HL-60 (cell line): ENCODE measurements at regions not wholly inside any gene's neighbourhood (a gene's known extent, or its start where the extent isn't known, plus 50 kb on each side); places are given as distances from the start of the nearest gene placed in this dataset.

Experiments
- SPI1 ChIP-seq: IDR thresholded peaks from 2 replicates; pipeline ENCODE4 v1.6.1; 2012; ENCODE audit warnings: low read depth, mild to moderate bottlenecking, borderline replicate concordance
- TF ChIP-seq, protein P1 (sequence below): IDR thresholded peaks from one replicate; pipeline ENCODE4 v1.5.1; 2011; ENCODE audit warnings: low read length, control low read depth, inconsistent platforms; ENCODE audit not compliant: insufficient read depth

DNA sequence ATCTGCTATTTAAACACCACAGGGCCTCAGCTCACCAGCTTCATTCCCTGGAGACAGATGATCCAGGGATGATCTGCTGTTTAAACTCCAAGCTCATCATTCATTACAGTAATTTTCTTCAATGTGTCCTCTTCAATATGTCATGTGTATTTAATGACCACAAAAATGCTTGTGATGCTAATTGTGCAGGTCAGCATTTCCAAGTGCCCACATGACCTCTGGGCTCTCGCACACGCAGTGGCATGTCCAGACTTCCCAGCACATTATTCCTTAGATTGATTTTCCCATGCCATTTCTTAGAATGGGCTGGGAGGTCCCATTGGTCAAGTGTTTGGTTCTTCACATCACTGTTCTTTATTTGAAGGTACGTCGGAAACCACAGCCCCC lies 434.4 kb downstream of the HAO1 start:
- TF ChIP-seq, protein P1, sequence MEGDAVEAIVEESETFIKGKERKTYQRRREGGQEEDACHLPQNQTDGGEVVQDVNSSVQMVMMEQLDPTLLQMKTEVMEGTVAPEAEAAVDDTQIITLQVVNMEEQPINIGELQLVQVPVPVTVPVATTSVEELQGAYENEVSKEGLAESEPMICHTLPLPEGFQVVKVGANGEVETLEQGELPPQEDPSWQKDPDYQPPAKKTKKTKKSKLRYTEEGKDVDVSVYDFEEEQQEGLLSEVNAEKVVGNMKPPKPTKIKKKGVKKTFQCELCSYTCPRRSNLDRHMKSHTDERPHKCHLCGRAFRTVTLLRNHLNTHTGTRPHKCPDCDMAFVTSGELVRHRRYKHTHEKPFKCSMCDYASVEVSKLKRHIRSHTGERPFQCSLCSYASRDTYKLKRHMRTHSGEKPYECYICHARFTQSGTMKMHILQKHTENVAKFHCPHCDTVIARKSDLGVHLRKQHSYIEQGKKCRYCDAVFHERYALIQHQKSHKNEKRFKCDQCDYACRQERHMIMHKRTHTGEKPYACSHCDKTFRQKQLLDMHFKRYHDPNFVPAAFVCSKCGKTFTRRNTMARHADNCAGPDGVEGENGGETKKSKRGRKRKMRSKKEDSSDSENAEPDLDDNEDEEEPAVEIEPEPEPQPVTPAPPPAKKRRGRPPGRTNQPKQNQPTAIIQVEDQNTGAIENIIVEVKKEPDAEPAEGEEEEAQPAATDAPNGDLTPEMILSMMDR: no peak
- no peak for TF ChIP-seq SPI1
